ENCODE measurements at regions not wholly inside any gene's neighbourhood (a gene's known extent, or its start where the extent isn't known, plus 50 kb on each side); places are given as distances from the start of the nearest gene placed in this dataset.

DNA sequence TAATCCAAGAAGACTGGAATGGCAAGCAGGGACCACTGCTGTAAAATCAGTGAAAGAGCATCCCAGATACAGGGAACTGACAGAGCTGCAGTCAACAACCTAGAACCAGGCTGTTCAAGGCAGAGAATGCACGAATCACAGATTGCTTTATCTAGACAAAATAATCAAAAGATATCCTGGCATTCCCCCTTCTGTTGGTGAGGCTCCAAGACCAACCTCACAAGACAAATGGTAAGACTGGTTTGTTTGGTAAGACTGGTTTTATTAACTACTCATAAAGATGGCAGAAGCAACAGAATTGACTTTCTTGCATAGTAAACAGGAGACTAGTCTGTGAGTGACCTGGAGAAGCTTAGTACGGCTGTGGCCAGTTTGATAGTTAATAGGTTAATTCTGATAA lies 88.8 kb upstream of the AHI1 start (continued):
- TF ChIP-seq, protein P1, sequence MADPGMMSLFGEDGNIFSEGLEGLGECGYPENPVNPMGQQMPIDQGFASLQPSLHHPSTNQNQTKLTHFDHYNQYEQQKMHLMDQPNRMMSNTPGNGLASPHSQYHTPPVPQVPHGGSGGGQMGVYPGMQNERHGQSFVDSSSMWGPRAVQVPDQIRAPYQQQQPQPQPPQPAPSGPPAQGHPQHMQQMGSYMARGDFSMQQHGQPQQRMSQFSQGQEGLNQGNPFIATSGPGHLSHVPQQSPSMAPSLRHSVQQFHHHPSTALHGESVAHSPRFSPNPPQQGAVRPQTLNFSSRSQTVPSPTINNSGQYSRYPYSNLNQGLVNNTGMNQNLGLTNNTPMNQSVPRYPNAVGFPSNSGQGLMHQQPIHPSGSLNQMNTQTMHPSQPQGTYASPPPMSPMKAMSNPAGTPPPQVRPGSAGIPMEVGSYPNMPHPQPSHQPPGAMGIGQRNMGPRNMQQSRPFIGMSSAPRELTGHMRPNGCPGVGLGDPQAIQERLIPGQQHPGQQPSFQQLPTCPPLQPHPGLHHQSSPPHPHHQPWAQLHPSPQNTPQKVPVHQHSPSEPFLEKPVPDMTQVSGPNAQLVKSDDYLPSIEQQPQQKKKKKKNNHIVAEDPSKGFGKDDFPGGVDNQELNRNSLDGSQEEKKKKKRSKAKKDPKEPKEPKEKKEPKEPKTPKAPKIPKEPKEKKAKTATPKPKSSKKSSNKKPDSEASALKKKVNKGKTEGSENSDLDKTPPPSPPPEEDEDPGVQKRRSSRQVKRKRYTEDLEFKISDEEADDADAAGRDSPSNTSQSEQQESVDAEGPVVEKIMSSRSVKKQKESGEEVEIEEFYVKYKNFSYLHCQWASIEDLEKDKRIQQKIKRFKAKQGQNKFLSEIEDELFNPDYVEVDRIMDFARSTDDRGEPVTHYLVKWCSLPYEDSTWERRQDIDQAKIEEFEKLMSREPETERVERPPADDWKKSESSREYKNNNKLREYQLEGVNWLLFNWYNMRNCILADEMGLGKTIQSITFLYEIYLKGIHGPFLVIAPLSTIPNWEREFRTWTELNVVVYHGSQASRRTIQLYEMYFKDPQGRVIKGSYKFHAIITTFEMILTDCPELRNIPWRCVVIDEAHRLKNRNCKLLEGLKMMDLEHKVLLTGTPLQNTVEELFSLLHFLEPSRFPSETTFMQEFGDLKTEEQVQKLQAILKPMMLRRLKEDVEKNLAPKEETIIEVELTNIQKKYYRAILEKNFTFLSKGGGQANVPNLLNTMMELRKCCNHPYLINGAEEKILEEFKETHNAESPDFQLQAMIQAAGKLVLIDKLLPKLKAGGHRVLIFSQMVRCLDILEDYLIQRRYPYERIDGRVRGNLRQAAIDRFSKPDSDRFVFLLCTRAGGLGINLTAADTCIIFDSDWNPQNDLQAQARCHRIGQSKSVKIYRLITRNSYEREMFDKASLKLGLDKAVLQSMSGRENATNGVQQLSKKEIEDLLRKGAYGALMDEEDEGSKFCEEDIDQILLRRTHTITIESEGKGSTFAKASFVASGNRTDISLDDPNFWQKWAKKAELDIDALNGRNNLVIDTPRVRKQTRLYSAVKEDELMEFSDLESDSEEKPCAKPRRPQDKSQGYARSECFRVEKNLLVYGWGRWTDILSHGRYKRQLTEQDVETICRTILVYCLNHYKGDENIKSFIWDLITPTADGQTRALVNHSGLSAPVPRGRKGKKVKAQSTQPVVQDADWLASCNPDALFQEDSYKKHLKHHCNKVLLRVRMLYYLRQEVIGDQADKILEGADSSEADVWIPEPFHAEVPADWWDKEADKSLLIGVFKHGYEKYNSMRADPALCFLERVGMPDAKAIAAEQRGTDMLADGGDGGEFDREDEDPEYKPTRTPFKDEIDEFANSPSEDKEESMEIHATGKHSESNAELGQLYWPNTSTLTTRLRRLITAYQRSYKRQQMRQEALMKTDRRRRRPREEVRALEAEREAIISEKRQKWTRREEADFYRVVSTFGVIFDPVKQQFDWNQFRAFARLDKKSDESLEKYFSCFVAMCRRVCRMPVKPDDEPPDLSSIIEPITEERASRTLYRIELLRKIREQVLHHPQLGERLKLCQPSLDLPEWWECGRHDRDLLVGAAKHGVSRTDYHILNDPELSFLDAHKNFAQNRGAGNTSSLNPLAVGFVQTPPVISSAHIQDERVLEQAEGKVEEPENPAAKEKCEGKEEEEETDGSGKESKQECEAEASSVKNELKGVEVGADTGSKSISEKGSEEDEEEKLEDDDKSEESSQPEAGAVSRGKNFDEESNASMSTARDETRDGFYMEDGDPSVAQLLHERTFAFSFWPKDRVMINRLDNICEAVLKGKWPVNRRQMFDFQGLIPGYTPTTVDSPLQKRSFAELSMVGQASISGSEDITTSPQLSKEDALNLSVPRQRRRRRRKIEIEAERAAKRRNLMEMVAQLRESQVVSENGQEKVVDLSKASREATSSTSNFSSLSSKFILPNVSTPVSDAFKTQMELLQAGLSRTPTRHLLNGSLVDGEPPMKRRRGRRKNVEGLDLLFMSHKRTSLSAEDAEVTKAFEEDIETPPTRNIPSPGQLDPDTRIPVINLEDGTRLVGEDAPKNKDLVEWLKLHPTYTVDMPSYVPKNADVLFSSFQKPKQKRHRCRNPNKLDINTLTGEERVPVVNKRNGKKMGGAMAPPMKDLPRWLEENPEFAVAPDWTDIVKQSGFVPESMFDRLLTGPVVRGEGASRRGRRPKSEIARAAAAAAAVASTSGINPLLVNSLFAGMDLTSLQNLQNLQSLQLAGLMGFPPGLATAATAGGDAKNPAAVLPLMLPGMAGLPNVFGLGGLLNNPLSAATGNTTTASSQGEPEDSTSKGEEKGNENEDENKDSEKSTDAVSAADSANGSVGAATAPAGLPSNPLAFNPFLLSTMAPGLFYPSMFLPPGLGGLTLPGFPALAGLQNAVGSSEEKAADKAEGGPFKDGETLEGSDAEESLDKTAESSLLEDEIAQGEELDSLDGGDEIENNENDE (IDR thresholded peaks at IDR 0.05; ENCODE audit: insufficient replicate concordance, low read length) = no peak
- TF ChIP-seq NRF1 (IDR thresholded peaks at IDR 0.05; ENCODE audit: low read depth, low read length) (no peak), SIX5 (IDR thresholded peaks at IDR 0.05; ENCODE audit: low read depth, low read length) (no peak), EP300 (IDR thresholded peaks at IDR 0.05; ENCODE audit: borderline replicate concordance in 1 of 2, low read depth in 2 of 2, low read length in 2 of 2) (no peak), SP1 (IDR thresholded peaks at IDR 0.05; ENCODE audit: low read depth, low read length) (no peak), EGR1 (IDR thresholded peaks at IDR 0.05; ENCODE audit: borderline replicate concordance, low read depth, low read length) (no peak), POU5F1 (IDR thresholded peaks at IDR 0.05; ENCODE audit: low read depth, low read length) (no peak), SRF (IDR thresholded peaks at IDR 0.05; ENCODE audit: low read depth, low read length) (no peak)
- TF ChIP-seq, protein P2, sequence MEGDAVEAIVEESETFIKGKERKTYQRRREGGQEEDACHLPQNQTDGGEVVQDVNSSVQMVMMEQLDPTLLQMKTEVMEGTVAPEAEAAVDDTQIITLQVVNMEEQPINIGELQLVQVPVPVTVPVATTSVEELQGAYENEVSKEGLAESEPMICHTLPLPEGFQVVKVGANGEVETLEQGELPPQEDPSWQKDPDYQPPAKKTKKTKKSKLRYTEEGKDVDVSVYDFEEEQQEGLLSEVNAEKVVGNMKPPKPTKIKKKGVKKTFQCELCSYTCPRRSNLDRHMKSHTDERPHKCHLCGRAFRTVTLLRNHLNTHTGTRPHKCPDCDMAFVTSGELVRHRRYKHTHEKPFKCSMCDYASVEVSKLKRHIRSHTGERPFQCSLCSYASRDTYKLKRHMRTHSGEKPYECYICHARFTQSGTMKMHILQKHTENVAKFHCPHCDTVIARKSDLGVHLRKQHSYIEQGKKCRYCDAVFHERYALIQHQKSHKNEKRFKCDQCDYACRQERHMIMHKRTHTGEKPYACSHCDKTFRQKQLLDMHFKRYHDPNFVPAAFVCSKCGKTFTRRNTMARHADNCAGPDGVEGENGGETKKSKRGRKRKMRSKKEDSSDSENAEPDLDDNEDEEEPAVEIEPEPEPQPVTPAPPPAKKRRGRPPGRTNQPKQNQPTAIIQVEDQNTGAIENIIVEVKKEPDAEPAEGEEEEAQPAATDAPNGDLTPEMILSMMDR (IDR thresholded peaks at IDR 0.05; ENCODE audit: control extremely low read depth in 1 of 3, insufficient read depth in 1 of 3, low read depth in 1 of 3, low read length in 3 of 3) = no peak
